ENCODE measurements at regions not wholly inside any gene's neighbourhood (a gene's known extent, or its start where the extent isn't known, plus 50 kb on each side); places are given as distances from the start of the nearest gene placed in this dataset.
A peak's percentile ranks its signal among the peaks of the same experiment; 100 is the strongest.
"Not testable (repeated sequence)": the region's sequence is repeated elsewhere in the genome, so short reads cannot be mapped to it uniquely, and the experiment has no call there.

DNA sequence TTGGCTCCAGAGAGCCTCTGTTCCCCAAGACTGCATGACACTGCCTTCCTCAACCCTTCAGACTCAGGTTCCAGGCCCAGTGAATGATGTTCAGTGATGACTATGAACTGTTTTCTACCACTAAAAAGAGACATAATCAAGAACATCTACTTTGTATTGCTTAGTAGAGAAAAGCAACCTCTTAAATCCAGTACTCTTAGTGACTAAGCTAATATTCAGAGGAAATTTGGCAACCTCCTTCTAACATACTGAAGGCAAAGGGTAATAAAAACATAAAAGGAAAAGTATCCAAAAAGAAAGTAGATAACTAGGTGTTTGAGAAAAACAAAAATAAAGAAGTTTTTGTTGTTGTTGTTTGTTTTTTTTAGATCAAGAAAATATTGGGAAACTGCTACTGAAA lies 153.3 kb upstream of the RUNX1 start:
- DNase-seq (ENCODE audit: extremely low read depth in 1 of 2, low read depth in 1 of 2) = no peak

DNA sequence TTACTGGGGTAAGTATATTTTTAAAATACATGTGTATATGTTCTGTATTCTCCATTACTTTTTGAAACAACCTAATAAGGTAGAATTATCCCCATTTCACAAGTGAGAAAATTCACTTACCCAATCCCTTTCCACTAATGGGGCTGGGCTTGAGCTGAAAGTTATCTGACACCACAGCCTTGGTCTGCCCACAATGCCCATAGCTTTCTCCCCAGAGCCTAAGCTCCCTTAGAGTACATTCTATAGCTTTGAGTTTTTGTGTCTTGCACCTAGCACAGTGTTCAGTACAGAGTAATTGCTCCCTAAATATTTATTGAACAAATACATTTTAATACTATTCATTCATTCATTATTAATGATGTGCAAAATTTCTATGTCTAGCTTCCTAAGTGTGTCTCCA lies 152.7 kb upstream of the RUNX1 start:
- DNase-seq (ENCODE audit: extremely low read depth in 1 of 2, low read depth in 1 of 2) = no peak

DNA sequence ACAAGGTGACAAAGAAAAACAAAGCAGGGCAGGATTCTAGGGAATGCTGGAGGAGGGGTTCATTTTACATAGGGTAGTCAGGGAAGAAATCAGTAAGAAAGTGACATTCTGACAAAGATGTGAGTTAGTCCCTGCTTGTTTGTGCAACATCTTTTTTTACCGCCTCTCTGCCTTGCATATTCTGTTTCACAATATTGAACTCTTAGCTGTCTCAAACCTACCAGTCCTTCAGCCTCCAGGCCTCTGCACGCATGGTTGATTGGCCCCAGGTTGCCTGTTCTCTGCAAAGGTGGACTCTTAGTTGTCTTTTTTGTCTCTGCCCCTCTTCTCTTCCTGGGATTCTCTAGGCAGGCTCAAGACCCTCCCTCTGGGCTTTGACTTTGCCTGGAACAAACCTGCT lies 152.2 kb upstream of the RUNX1 start:
- DNase-seq (ENCODE audit: extremely low read depth in 1 of 2, low read depth in 1 of 2) = no peak

DNA sequence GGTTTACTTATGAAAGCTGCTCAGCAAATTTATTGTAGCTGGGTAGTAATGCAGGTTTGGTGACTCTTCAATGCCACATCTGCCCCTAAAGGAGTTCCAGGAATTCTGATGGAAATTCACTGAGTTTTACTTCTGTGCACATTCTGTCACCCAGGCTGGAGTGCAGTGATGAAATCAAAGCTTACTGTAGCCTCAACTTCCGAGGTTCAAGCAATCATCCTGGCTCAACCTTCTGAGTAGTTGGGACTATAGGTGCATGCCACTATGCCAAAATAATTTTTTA lies 150.6 kb upstream of the RUNX1 start:
- no peak for DNase-seq (ENCODE audit: extremely low read depth in 1 of 2, low read depth in 1 of 2)

DNA sequence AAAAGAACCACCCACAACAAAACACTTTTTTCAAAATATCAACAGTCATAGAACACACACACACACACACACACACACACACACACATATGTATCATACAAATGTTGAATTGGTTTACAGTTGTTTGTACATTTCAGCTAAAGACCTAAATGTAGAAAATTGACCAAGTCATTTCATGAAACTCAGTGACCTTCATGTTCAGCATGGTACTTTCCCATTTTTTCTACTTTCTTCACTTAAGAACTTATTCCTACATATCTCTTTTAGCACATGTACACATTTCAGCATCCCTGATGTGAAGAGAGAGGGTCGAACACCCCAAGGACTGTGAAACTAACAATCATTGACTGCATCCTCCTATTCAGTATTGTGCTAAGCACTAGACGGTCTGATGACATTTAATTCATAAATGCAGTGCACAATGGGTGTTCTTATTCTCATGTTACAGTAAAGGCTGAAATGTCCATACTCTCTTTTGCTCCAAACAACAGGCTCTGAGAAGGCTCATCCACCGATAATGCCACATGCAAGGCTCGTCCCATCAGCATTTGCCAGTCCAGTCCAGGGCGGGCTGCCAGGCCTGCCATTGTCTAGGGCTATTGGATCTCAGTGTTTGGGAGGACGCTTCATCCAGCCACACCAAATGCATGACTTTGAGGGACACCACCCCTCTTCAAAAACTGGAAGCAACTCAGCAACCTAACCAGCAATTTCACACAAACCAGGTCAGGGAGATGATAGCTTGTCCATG lies 150.1 kb upstream of the RUNX1 start:
- no peak for DNase-seq (ENCODE audit: extremely low read depth in 1 of 2, low read depth in 1 of 2)

DNA sequence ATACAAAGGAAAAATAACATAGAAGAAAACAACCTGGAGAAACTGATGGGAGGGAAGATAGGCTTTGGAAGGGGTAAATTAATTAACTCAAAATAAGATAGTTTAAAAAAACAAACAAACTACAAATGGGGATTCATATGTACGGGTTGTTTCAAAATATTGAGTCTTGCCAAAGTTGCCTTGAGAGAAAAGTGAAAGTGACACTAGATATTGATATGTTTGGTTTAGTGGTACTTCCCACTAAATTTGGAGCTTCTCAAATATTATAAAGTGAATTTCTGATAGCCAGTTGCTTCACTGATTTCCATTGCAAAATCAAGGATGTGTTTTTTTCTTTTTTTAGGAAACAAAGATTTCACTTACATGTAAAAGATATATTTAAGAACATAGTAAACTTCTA lies 149.5 kb upstream of the RUNX1 start:
- no peak for DNase-seq (ENCODE audit: extremely low read depth in 1 of 2, low read depth in 1 of 2)

DNA sequence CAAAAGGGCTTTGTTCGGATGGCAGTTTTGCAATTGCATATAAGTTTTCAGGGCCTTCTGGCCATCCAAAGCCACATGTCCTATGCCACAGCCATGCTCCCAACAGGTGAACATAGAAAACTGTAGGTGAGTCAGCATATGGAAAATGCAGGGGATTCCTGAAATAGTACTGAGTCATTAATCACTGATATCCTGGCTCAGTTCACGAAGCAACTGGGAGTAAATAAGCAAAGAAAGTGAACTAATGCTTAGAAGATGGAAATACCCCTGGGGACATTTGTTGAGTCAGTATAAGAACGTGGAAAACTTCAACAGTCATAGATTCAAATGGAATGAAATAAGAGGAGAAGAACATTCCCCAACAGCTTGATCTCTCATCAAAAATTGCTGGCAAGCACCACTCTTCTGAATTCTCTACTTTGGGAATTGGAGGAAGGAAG lies 148.9 kb upstream of the RUNX1 start:
- DNase-seq (ENCODE audit: extremely low read depth in 1 of 2, low read depth in 1 of 2) = no peak

DNA sequence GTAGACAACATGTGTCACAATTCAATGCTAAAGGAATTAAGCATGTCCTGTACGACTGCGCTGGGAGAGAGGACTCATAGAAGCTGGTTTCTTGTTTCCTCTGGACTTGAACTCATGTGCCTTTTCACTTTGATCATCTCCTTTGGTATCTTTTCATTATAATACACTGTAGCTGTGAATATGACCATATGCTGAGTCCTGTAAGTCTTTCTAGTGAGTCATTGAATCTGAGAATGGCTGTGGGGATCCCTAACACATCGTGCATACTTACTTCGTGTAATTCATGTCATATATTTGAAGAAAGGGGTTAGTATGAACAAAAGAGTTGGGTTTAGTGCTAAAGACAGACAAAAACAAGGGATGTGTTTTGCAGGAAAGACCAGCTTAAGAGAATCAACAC lies 148.1 kb upstream of the RUNX1 start:
- no peak for DNase-seq (ENCODE audit: extremely low read depth in 1 of 2, low read depth in 1 of 2)

DNA sequence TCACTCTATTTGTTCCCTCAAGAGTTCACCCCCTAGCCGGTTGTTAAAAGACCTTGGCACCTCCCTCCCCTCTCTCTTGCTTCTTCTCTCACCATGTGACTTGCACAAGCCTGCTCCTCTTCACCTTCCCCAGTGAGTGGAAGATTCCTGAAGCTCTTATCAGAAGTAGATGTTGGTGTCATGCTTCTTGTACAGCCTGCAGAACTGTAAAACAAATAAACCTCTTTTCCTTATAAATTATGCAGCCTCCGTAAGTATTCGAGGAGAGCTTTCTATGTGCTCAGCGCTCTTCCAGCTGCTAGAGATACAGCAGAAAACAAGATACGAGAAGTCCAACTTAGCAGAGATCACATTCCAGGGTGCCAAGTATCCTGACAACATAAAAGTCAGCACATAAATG lies 147.0 kb upstream of the RUNX1 start:
- no peak for DNase-seq (ENCODE audit: extremely low read depth in 1 of 2, low read depth in 1 of 2)

DNA sequence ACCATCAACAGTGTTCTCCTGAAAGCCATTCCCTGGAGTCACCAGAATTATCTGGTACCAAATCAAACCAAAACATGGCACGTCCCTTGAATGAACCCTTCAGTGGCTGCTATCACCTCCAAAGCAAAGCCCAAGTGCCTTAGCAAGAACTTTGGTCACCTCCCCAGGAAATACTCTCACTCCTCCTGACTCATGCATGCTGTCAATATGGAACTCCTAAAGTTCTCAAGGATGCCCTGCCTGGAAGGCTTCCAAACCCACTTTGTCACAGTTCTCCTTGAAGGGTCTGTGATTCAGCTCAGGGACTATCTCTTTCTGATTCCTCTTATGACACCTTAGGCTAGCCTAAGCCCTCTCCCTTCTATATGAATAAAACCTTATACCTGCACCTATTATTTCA lies 146.1 kb upstream of the RUNX1 start:
- DNase-seq (ENCODE audit: extremely low read depth in 1 of 2, low read depth in 1 of 2) = no peak

DNA sequence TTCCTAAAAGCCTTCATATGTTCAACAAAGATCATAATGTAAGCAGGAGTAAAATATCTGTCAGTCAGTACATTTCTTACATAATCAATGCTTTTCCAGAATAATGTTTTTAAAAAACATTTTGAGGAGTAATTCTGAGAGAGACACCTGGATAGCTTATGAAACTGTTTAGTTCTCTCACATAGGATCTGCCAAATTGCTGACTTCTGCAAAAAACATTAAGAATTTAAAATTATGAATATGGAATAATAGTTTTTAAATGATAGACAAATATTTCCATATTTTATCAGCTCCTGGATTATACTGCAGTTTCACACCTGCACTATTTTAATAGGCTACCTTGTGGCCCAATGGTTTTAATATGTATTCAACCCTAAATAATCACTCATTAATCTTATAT lies 142.7 kb upstream of the RUNX1 start:
- DNase-seq (ENCODE audit: extremely low read depth in 1 of 2, low read depth in 1 of 2) = no peak

DNA sequence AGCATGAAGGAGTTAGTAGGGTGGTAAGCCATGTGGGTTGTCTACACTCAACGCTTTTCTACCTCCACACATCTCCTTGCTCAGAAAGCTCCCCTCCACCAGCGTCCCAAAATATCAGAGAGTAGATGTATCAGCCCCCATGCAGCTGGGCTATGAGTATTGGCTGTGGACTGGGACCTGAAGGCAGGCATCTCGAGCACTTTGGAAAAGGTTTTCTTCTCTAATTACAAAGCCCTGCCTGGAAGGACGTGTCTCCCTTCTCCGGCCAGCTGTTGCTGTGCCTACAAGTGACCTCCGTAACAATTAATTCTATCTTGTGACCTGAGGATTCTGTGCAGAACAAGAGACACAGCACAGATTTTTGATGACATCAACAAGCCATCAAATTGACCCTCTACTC lies 142.0 kb upstream of the RUNX1 start:
- DNase-seq (ENCODE audit: extremely low read depth in 1 of 2, low read depth in 1 of 2) = no peak

DNA sequence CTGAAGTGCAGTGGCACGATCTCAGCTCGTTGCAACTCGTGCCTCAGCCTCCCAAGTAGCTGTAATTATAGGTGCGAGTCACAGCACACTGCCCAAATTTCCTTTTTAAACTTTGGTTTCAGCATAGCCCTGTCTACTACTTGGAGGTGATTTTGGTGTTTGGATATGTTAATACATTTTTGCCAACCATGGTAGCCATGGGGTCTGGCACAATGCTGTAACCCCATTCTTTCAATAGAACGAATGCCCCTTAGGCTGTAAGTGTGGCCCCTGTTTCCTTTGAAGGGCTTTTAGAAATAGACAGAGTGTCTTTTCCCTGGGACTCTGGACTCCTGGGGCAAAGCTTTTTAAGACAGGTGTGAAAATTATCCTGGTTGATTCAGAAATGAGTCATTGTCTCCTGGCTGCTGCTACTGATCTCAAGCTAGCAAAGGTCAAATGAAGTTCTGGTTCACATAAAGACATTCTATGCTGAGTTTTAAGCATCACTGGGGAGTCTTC lies 141.1 kb upstream of the RUNX1 start:
- no peak for DNase-seq (ENCODE audit: extremely low read depth in 1 of 2, low read depth in 1 of 2)

DNA sequence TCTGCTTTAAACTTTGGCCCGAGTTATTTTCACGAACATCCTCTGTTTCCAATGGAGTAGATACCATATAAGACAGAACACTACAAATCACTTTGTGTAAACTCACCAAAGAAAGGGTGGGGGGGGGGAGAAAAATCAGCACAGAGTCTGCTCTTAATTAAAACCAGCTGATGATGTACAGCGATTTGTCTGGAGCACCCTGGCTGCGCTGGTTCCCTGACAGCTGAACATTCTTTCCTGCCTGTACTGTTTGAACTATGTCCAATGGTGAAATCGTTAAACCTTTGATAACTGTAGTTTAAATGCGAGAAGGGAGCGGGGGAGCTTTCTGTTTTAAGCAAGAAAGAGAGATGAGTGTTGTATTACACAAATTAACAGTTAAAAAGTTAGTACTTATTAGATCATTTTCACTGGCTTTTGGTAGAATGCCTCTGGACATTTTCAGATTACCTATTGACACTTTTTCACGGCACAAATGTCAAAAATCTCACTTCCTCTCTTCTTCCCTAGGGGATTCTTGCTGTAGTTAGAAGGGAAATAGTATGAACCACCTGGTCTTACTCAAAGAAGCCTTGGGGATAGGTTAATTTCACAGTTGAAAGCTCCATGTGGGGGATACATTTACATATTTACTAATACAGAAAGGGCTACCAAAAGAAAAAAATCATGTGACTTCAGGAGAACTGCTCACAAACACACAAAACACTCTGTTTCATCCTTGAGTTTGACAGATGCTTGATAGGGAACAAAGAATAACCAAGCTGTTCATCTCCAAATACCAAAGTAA lies 140.2 kb upstream of the RUNX1 start:
- DNase-seq (ENCODE audit: extremely low read depth in 1 of 2, low read depth in 1 of 2) = no peak

DNA sequence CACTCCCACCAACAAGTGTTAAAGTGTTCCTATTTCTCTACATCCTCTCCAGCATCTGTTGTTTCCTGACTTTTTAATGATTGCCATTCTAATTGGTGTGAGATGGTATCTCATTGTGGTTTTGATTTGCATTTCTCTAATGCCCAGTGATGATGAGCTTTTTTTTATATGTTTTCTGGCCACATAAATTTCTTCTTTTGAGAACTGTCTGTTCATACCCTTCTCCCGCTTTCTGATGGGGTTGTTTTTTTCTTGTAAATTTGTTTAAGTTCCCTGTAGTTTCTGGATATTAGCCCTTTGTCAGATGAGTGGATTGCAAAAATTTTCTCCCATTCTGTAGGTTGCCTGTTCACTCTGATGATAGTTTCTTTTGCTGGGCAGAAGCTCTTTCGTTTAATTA lies 134.3 kb upstream of the RUNX1 start:
- not testable (repeated sequence) for DNase-seq (ENCODE audit: extremely low read depth in 1 of 2, low read depth in 1 of 2)

DNA sequence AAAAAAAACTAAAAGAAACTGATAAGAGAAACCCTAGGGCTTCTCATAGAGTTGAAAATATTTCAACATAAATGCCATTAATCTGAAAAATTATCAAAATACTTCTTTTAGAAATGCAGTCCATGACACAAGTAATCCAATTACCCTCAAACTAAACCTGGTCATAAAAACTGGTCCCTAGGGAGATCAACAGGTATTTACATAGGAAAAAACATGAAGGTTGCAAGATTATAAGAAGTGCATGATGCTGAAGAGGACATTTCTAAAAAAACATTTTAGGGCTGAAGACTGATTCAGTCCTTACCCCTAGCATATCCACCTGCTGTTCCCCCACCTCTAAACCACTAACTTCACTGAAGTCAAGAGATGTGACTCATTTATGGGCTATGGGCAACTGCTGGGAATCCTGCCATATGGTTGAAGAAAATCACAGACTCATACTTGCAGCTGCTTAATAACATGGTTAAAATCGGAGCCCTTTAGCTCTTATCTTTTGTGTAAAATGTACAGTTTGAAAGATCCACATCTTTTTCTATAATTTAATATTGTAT lies 131.0 kb upstream of the RUNX1 start:
- peak in 1 of 2 donors; percentile 8 for DNase-seq (ENCODE audit: extremely low read depth in 1 of 2, low read depth in 1 of 2)

DNA sequence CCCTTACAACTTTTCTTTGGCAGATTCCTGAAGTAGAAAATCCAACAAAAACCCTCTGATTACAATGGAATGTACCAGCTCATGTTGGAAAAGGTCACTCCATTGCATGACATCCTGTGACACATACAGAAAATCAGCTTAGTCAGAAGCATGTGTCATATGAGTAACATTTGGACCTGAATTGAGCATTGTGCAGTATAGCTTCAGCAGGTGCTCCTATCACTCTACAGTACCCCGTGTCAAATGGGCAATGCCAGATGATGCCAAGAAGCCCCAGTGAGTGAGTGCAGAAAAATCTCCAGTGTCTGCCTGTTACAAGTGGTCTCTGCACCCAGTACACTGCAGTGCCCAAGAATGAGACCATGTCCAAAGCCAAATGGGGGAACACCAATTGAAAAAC lies 129.7 kb upstream of the RUNX1 start:
- DNase-seq (ENCODE audit: extremely low read depth in 1 of 2, low read depth in 1 of 2) = peak in 1 of 2 donors; percentile 6

DNA sequence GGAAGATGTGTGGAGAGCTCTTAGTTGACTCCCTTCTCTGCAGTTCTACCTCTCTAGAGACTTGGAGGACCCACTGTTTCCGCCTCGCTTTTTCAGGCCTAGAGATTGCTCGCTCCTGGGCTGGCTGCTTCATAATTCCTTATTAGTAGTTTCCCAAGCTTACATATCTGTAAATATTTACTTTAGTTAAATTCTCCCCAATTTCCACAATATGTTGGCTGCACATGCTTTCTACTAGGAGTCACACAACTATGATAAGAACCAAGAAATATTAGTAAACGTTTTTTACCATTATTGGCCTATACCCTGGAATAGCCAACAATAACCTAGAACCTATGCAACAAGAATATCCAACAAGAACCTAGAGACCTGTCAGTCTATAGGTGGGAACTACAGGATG lies 129.0 kb upstream of the RUNX1 start:
- DNase-seq (ENCODE audit: extremely low read depth in 1 of 2, low read depth in 1 of 2) = no peak

DNA sequence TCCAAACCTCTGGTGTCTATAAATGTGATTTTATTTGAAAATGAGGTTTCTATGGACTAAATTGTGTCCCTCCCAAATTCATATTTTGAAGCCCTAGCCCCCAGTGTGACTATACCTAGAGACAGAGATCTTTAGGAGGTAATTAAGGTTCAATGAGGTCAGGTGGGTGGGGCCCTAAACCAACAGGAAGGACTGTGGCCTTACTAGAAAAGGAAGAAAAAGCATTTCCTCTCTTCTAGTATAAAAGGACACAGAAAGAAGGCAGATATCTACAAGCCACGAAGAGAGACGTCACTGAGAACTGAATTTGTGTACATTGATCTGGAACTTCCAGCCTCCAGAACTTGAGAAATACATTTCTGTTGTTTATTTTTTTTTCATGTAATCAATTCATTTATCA lies 123.1 kb upstream of the RUNX1 start:
- DNase-seq (ENCODE audit: extremely low read depth in 1 of 2, low read depth in 1 of 2) = no peak

DNA sequence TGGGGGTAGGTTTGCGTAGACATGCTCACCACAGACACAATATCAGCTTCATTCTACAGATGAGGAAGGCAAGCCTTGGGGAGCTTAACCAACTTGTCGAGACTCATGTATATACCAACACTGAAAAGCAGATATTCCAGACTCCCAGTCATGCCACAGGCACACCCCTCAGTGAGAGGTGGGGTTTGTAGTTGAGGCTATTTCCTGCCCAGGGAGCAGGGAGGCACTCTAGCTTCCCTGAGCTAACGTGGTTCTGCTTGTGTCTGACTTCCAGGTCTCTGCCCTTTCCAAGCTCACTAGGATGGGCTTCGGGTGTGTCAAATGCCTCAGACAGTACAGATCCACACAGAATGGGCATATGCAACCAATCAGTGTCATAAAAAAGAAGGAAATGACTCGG lies 122.3 kb upstream of the RUNX1 start:
- no peak for DNase-seq (ENCODE audit: extremely low read depth in 1 of 2, low read depth in 1 of 2)

DNA sequence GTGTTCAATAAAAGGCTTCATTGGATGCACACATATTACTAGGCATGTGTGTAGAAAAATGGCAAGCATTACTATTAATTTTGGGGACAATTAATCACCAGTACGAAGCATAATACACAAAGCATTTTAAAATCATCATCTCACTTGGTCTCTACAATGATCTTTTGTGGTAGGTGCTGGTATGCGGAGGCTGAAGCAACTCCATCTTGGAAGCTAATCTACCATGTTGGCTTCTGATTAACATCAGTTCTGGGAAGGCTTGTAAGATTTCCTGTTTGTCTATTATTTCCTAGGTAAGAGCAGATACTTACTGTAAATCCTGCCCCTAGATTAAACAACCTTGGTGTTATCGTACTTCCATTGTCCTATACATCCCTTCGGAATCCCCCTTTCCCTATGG lies 121.7 kb upstream of the RUNX1 start:
- DNase-seq (ENCODE audit: extremely low read depth in 1 of 2, low read depth in 1 of 2) = no peak

DNA sequence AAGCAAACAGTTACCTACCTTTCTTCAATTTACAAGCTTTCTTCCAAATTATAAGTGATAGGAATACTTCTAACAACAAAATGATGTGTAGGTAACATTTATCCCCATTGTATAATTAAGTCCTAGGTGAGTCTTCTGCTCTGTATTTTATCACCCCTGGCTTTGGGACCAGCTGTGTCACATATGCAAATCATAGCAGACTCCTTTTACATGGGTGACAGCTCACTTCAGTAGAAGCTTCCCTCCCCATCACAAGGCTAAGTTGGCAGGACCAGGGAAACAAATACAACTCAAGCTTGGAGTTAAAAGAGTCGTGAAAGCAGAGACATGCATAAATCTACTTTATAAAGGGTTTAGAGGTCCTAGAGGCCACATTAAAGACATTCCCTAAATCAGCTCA lies 121.1 kb upstream of the RUNX1 start:
- DNase-seq (ENCODE audit: extremely low read depth in 1 of 2, low read depth in 1 of 2) = no peak

Measured in stimulated activated CD8-positive, alpha-beta memory T cell treated with anti-CD3 and anti-CD28 coated beads, Interleukin-7, amount 100 ng/mL, for 48 hours (primary cell).